SW 1271 (cell line): ENCODE measurements at regions not wholly inside any gene's neighbourhood (a gene's known extent, or its start where the extent isn't known, plus 50 kb on each side); places are given as distances from the start of the nearest gene placed in this dataset.
A peak's percentile ranks its signal among the peaks of the same experiment; 100 is the strongest.

ENCODE experiments used
- DNase-seq, 2 experiments: peaks; one replicate each; lab custom pipeline; 2025; lab: John Stamatoyannopoulos, UW

- no peak for DNase-seq
These were observed 253.2 kb upstream of the COL3A1 start for GRCh38 chr2:188720811-188721605.

- DNase-seq: no peak
These were observed 252.4 kb upstream of the COL3A1 start for GRCh38 chr2:188721784-188722183.

- DNase-seq: no peak
These were observed 248.3 kb upstream of the COL3A1 start for GRCh38 chr2:188725746-188726360.

- DNase-seq: no peak
These were observed 247.4 kb upstream of the COL3A1 start for GRCh38 chr2:188726626-188727247.

- DNase-seq: no peak
These were observed 246.3 kb upstream of the COL3A1 start for GRCh38 chr2:188727846-188728245.

GRCh38 chr2:188734691-188735090 lies 239.5 kb upstream of the COL3A1 start:
- DNase-seq: no peak

- DNase-seq: no peak
These were observed 227.4 kb upstream of the COL3A1 start for GRCh38 chr2:188746727-188747126.

GRCh38 chr2:188751816-188752215 lies 222.4 kb upstream of the COL3A1 start:
- DNase-seq: no peak

GRCh38 chr2:188752311-188752710 lies 221.9 kb upstream of the COL3A1 start:
- no peak for DNase-seq

GRCh38 chr2:188762151-188762550 lies 212.0 kb upstream of the COL3A1 start:
- DNase-seq: no peak

- peak in 1 of 2 experiments; percentile 11 for DNase-seq
These were observed 208.4 kb upstream of the COL3A1 start for GRCh38 chr2:188765522-188766470.

- no peak for DNase-seq
These were observed 207.7 kb upstream of the COL3A1 start for GRCh38 chr2:188766471-188766856.

GRCh38 chr2:188767176-188767575 lies 207.0 kb upstream of the COL3A1 start:
- no peak for DNase-seq

- DNase-seq: no peak
These were observed 203.9 kb upstream of the COL3A1 start for GRCh38 chr2:188770296-188770695.

GRCh38 chr2:188773075-188773474 lies 201.1 kb upstream of the COL3A1 start:
- DNase-seq: no peak

GRCh38 chr2:188776634-188777033 lies 197.5 kb upstream of the COL3A1 start:
- DNase-seq: peak in 1 of 2 experiments; percentile 42

- no peak for DNase-seq
These were observed 189.9 kb upstream of the COL3A1 start for GRCh38 chr2:188784269-188784762.

GRCh38 chr2:188785061-188785460 lies 189.1 kb upstream of the COL3A1 start:
- no peak for DNase-seq

GRCh38 chr2:188785490-188785889 lies 188.7 kb upstream of the COL3A1 start:
- no peak for DNase-seq

GRCh38 chr2:188786368-188786841 lies 187.8 kb upstream of the COL3A1 start:
- DNase-seq: no peak

GRCh38 chr2:188787021-188787657 lies 187.0 kb upstream of the COL3A1 start:
- DNase-seq: no peak
